HK-2 (cell line): ENCODE measurements at regions not wholly inside any gene's neighbourhood (a gene's known extent, or its start where the extent isn't known, plus 50 kb on each side); places are given as distances from the start of the nearest gene placed in this dataset.

Source experiments
- DNase-seq: peaks from one replicate; pipeline ENCODE4 v3.0.0-alpha.2; 2018; ENCODE audit not compliant: unreplicated experiment

DNA sequence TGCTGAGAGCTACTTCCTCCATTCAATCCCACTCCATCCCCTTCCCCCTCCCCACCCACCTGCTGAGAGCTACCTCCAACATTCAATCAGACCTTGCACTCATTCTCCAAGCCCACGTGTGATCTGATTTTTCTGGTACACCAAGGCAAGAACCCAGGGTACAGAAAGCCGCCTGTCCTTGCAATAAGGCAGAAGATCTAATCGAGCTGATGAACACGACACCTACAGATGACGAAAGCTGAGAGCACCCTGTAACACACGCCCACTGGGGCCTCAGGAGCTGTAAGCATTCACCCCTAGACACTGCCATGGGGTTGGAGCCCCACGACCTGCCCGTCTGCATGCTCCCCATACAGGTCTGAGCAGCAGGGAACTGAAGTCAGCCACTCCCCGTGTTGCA, 58.3 kb downstream of the TRIML1 start:
- no peak for DNase-seq

DNA sequence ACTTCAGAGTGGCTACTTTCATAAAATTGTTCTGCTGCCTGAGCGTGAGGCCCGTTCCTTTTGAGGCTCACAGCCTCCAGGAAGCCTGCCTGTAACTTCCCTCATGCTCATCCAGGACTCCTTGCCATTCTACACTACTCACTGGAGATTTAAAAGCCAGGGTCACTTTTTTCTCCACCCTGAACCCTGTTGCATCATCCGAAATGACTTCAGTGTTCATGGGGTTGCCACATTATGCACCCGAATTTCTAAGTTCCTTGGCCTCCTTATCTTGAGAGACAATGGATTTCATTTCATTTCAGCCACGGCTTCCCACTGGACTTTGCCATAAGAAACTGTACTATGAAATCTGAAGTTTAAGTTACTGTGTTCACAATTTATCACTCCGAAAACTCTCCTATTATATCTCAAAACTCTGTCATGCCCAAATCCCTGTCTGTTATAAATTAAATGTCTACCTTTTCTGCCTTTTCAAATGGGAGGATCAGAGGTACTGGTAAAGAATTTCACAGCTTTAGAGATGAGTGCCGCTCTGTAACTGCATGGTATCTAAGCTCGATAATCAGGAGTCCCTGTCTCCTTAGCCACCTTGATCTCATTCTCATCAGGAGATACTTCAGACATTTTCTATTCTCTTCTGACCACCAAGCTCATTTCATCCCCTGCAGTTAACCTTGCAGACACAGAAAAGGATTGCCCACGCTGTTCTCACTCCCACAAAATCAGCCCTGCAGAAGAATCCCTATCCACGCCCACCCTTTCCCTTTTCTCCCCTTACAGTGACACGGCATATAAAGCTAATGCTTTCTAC, 59.9 kb downstream of the TRIML1 start:
- DNase-seq = no peak

DNA sequence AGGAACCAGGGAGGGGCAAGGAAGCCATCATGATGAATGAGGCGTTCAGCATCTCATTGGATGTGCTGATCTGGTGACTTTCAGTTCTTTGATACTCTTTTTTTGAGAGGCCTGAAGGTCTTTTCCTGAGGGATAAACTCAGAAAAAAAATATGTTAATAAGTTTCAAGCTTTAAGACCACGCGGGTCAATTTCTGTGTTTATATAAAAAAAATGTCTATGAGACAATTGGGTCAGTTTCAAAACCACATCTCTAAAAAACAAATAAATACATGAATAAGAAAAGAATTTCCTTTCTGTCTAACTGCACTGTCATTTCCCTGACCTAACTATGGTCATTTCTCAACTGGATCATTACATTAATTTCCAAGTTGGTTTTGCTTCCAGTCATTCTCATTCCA, 62.6 kb downstream of the TRIML1 start:
- DNase-seq = no peak

DNA sequence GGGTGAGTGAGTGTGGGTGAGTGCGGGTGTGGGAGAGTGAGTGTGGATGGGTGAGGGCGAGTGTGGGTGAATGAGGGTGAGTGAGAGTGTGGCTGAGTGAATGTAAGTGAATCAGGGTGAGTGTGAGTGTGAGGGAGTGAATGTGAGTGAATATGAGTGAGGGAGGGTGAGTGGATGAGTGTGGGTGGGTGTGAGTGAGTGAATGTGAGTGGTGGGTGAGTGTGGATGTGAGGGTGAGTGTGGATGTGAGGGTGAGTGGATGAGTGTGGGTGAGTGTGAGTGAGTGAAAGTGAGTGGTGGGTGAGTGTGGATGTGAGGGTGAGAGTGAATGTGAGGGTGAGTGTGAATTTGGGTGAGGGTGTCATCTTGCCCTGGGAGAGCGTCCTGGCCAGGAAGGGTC, 67.5 kb downstream of the TRIML1 start:
- no peak for DNase-seq

DNA sequence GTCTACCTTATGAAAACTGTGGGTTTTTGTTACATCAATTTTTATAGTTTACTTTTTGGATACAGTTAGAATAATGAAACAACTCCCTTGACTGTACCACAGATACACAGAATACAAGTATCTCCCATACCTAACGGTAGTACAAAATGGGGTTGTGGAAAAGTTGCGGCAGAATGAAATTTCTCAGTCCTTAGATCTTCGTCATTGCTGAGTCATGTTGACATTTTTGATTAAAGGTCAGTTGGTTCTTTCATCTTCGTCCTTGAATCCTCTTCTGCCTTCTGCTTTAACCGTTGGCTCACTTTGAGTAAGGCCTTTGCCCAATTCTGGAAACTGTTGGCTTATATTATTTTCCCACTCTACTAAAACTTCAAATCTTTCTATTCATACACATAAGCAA, 75.6 kb downstream of the TRIML1 start:
- no peak for DNase-seq

DNA sequence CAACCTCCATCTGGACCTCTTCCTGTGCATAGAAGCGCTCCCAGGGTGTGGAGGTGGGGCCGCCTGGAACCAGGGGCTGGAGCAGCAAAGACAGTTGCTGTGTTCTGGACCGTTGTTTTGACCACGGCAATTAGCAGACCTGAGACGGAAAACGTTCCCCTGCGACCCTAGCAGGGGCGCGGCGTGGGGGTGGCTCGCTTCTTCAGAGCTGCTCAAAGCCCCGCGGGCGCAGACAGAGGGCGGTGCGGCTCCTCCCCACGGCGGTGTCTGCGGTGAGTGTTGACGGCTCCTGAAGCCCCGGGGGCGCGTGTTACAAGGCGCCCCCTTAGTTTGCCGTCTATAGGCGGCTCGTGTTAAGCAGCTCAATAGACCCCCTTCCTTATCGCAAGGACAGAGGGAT, 79.2 kb downstream of the TRIML1 start:
- DNase-seq = no peak

GRCh38 chr4:188220006-188220405, 80.8 kb downstream of the TRIML1 start:
- no peak for DNase-seq

GRCh38 chr4:188221090-188221489, 81.8 kb downstream of the TRIML1 start:
- no peak for DNase-seq

- no peak for DNase-seq
These were observed 89.0 kb downstream of the TRIML1 start for GRCh38 chr4:188228279-188228678.

DNA sequence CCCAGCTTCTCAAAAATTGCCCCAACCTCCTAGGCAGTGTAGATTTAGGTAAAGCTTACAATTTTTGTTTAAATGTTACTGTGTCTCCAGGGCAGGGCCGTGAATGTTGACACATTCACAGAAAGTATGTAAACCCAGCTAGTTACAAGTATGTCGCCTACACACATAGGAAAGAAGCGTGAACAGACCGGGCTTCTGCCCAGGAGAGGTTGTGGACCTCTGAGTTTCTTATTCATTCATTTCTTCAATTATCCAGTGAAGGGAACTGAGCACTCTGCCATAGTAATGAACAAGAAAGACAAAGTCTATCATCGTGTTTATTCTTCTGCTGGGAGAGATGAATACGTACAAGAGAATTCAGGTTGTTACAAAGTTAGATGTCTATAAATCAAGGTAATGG, 93.2 kb downstream of the TRIML1 start:
- no peak for DNase-seq

GRCh38 chr4:188242041-188242440, 102.8 kb downstream of the TRIML1 start:
- no peak for DNase-seq

- DNase-seq = no peak
These were observed 106.4 kb downstream of the TRIML1 start for GRCh38 chr4:188245651-188246050.

DNA sequence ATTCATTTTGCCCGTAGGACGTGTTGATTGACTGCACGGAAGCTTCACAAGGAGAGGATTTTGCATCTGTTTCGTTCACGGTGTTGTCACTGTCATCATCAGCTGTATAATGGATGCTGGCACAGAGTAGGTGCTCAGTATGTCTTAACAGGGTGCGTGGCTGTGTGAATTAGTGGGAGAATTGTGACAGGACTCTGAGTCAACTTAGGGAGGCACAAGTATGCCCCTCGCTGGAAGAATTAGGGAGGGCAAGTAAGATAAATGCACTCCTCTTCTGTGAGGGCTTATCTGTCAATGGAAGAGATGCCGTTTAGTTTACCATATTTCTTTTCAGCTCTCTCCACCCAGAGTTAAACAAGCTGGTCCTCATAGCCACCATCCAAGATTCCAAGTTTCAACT, 107.2 kb downstream of the TRIML1 start:
- DNase-seq = no peak

- no peak for DNase-seq
These were observed 115.0 kb downstream of the TRIML1 start for GRCh38 chr4:188254211-188254610.

GRCh38 chr4:188262464-188262863, 123.2 kb downstream of the TRIML1 start:
- no peak for DNase-seq

DNA sequence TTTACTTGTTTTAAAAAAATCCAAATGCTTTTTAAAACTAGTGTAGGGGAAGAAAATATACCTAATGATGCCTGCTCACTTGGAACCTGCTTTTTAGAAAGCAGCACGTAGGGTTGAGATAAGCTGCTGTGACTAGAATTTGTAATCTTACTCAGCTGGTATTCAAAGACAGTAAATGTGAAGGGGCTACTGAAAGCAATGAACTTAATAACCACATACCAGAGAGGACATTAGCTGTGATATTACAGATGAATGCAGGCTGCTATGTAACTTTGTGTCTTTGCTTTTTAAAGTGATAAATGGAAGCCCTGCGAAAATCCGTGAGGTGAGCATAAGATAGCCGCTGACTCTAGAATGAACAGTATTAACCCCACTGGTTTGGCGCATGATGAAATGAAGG, 124.1 kb downstream of the TRIML1 start:
- DNase-seq = no peak

DNA sequence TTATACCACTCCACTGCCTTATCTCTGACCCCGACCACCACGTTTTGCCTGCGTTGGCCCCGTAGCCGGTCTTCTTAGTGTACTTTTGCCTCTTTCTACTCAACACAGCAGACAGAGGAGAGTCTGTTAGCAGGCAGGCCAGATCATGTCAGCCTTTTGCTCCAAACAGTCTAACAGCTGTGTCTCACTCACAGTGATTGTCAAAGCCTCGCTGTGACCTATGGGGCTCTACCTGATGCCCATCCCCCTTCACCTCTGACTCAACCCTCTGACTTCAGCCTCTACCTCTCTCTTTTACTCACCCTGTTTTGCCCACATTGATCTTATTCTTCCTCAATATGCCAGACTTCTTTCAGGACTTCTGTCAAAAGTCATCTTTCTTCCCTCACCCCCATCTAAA, 127.1 kb downstream of the TRIML1 start:
- DNase-seq = no peak

GRCh38 chr4:188268131-188268908, 129.1 kb downstream of the TRIML1 start:
- no peak for DNase-seq

DNA sequence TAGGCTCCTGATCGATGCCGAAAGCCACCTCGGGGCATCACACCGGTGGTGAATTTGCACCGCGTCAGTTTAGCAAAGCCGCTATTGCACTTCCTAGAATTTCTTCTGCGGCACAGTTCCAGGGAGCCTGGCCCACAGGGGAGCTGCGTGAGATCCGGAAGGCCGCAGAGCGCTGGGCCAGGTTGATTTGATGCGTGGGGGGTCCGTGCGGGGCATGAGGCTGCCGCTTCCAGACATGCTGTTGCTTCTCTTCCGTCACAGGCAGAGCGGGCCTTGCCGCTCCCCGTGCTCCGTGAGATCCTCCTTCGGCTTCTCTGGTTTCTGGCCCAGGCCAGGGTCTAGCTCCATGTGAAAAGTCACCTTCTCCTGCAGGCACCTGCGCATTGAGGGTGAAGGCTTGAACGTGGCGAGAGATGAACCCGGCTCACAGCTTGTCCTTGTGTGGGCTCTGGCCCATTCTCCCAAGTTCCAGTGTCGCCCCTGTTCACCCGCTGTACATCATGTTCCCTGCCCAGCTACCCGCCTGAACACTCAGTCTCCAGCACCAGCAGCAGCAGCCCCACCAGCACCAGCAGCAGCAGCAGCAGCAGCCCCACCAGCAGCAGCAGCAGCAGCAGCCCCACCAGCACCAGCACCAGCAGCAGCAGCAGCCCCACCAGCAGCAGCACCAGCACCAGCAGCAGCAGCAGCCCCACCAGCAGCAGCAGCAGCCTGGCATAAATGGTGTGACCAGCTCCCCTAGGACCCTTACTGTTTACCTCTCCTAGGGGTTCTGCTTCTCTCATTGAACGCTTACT, 131.2 kb downstream of the TRIML1 start:
- DNase-seq = no peak

DNA sequence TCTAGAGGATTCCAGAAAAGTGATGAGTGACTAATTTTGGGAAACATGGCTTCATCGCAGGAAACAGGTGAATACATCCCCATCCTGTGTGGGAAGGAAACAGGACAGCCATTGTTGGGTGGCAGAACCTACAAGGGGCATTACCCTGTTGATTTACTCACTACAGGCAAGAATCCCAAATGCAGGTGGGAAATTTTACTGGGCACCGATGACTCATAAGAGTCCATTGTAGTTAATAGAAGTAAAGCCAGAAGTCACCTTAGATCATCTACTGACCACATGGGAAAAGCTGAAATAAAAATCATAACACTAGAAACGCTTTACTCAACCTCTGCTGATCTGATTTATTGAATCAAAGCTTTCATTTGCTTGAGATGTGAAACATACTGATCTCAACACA, 136.4 kb downstream of the TRIML1 start:
- DNase-seq = no peak

DNA sequence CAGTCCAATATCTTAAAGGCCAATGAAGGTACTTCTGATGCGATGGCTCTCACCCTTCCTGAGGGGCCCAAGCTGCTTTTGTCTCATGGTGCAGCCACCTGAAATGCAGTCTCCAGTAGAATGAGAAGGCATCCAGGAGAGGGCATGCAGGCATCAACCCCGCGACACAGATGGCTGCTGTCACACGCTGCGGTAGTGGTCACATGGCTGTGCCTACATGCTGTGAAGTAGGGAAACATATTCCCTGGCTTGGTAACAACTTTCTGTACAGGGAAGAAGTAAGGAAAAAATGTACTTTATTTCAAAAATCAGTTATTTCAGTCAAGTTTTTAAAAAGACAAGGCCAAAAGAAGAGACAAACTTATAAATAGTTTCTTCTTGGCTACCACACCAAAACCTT, 139.9 kb downstream of the TRIML1 start:
- DNase-seq = no peak

- no peak for DNase-seq
These were observed 143.4 kb downstream of the TRIML1 start for GRCh38 chr4:188282471-188283232.
